Common myeloid progenitor, CD34-positive (primary cell): ENCODE measurements at regions not wholly inside any gene's neighbourhood (a gene's known extent, or its start where the extent isn't known, plus 50 kb on each side); places are given as distances from the start of the nearest gene placed in this dataset.

Experiments used
- CTCF ChIA-PET: fragments of 350-600 bp; sonication (Branson Sonifier 250); formaldehyde crosslinking; loops from one replicate; lab custom pipeline; 2021; ENCODE audit warnings: antibody characterized with exemption; lab: Charles Lee
- POLR2A ChIA-PET: fragments of 350-600 bp; sonication (Branson Sonifier 250); formaldehyde crosslinking; loops from one replicate; lab custom pipeline; 2021; ENCODE audit warnings: antibody characterized with exemption; lab: Charles Lee
- DNase-seq, 3 donors: peaks; one replicate each; pipeline versions ENCODE4 v3.0.0 to v3.0.0-alpha.2; 2013
- H3K27ac ChIP-seq, 2 experiments: 1 replicate in 1 of 2; 2 replicates in 1 of 2; pipeline ENCODE4 v1.7.0; 2013; ENCODE audit warnings: inconsistent platforms in 2 of 2, low read length in 2 of 2, mild to moderate bottlenecking in 2 of 2, low read depth in 1 of 2, moderate library complexity in 1 of 2; ENCODE audit not compliant: severe bottlenecking in 2 of 2, insufficient read depth in 1 of 2, poor library complexity in 1 of 2
- H3K27me3 ChIP-seq, 5 experiments: replicated peaks in 2 of 5; 1 replicate in 3 of 5; 2 replicates in 2 of 5; pipeline versions ENCODE4 v1.6.1 to v1.7.0; 2013; ENCODE audit warnings: low read length in 4 of 5, mild to moderate bottlenecking in 2 of 5, moderate library complexity in 2 of 5, inconsistent platforms in 1 of 5; ENCODE audit not compliant: insufficient read depth in 5 of 5, control insufficient read depth in 4 of 5
- H3K36me3 ChIP-seq, 4 experiments: 1 replicate in 2 of 4; 2 replicates in 2 of 4; pipeline versions ENCODE4 v1.6.1 to v1.7.0; 2013; ENCODE audit warnings: low read length in 3 of 4, control low read depth in 1 of 4, mild to moderate bottlenecking in 1 of 4; ENCODE audit not compliant: control insufficient read depth in 4 of 4, insufficient read depth in 4 of 4
- H3K4me1 ChIP-seq, 4 experiments: 1 replicate in 3 of 4; 2 replicates in 1 of 4; pipeline versions ENCODE4 v1.6.1 to v1.7.1; 2013; ENCODE audit warnings: low read length in 3 of 4, mild to moderate bottlenecking in 3 of 4, control low read depth in 1 of 4, inconsistent platforms in 1 of 4, moderate library complexity in 1 of 4; ENCODE audit not compliant: control insufficient read depth in 4 of 4, insufficient read depth in 4 of 4; ENCODE audit errors: control extremely low read depth in 1 of 4
- H3K4me3 ChIP-seq, 7 experiments: 1 replicate in 4 of 7; 2 replicates in 3 of 7; pipeline versions ENCODE4 v1.5.1 to v1.7.0; 2013; ENCODE audit warnings: mild to moderate bottlenecking in 7 of 7, low read length in 6 of 7, moderate library complexity in 6 of 7, inconsistent platforms in 2 of 7, low read depth in 2 of 7, control low read depth in 1 of 7; ENCODE audit not compliant: insufficient read depth in 4 of 7, control insufficient read depth in 1 of 7; ENCODE audit errors: extremely low read depth in 1 of 7
- H3K9me3 ChIP-seq, 5 experiments: 1 replicate in 4 of 5; 2 replicates in 1 of 5; pipeline versions ENCODE4 v1.6.1 to v1.7.1; 2013; ENCODE audit warnings: low read length in 4 of 5, mild to moderate bottlenecking in 2 of 5, inconsistent platforms in 1 of 5, low read depth in 1 of 5, moderate library complexity in 1 of 5; ENCODE audit not compliant: control insufficient read depth in 4 of 5, insufficient read depth in 2 of 5; ENCODE audit errors: control extremely low read depth in 1 of 5
- WGBS: methylation state at CpG from one replicate; pipeline ENCODE4 v1.1.5; 2013; ENCODE audit not compliant: insufficient coverage; 5-methylcytosine and 5-hydroxymethylcytosine counted together

DNA sequence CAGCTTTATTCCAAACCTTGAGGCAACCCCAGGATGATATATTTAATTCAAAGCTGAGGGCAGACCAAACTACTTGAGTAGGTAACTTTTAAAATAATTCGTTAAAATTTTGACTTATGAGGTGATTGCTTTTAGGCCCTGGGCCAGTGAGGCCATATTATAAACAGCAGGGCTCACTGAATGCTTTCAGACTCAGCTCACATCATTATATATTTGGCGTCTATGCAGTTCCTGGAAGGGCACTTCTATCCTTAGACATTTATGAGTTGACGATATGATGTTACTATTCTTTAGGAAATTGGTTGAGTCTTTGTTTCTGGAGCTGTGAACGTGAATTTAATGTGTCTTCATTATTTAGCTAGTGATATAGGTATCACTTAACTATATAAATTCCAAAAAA lies 400.1 kb downstream of the PDHA2 start:
- H3K36me3 ChIP-seq = no peaks in the 10 kb centered on the region
- no peaks in the 10 kb centered on the region for H3K27me3 ChIP-seq
- no peak overlapping the region for H3K27ac ChIP-seq
- no peak overlapping the region for H3K4me3 ChIP-seq
- DNase-seq = no peak
- ChIA-PET POLR2A (no interaction called here), CTCF (no interaction called here)
- H3K4me1 ChIP-seq = no peaks in the 10 kb centered on the region
- H3K9me3 ChIP-seq = peaks cover 0 to 2% (median 0%) of the 10 kb centered on the region in 5 experiments
- WGBS = no CpG with 5 or more reads among the region's 4 CpGs

DNA sequence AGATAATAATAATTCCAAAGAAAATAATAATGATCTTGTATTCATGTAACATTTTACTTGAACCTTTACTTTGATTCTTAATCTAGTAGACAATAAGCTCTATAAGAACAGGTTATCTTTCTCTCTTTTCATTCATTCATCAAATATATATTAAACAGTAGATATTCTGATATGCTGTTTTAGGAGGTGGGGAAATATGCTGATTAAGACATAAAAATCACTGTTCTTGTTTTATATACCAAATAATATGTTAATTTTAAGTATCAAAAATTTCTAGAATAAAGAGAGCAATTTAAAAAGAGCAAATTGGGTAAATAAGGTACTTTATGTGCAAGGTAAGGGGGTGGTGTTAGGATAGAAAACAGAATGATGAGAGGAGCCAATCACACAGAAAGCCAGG lies 401.9 kb downstream of the PDHA2 start:
- no peak overlapping the region for H3K4me3 ChIP-seq
- no peak overlapping the region for H3K27ac ChIP-seq
- no peaks in the 10 kb centered on the region for H3K4me1 ChIP-seq
- H3K9me3 ChIP-seq = peaks cover 0 to 2% (median 0%) of the 10 kb centered on the region in 5 experiments
- POLR2A ChIA-PET = no interaction called here
- CTCF ChIA-PET = interaction anchor here (1.3 kb wide), 1 partner anchor 57 kb away, joined by 3 read pairs; no protein-coding TSS in a partner anchor
- no peaks in the 10 kb centered on the region for H3K27me3 ChIP-seq
- H3K36me3 ChIP-seq = no peaks in the 10 kb centered on the region
- no peak for DNase-seq

DNA sequence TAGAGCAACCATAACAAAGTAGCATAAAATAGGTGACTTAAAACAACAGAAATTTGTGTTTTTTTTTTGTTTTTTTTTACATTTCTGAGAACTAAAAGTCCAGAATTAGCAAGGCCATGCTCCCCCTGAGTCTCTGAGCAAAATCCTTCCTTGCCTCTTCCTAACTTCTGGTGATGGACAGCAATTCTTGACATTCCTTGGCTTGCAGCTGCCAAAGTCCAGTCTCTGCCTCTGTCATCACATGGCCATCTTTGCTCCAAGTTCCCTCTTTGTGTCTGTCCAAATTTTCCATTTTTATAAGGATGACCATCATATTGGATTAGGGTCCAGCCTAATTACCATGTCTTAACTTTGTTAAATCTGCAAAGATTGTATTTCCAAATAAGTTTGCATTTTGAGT lies 407.2 kb downstream of the PDHA2 start:
- CTCF ChIA-PET = no interaction called here
- Histone ChIP-seq H3K27ac (no peak overlapping the region), H3K4me1 (no peaks in the 10 kb centered on the region), H3K27me3 (no peaks in the 10 kb centered on the region), H3K36me3 (no peaks in the 10 kb centered on the region), H3K4me3 (no peak overlapping the region), H3K9me3 (peaks cover 0 to 1% (median 0%) of the 10 kb centered on the region in 5 experiments)
- POLR2A ChIA-PET = no interaction called here
- no peak for DNase-seq

DNA sequence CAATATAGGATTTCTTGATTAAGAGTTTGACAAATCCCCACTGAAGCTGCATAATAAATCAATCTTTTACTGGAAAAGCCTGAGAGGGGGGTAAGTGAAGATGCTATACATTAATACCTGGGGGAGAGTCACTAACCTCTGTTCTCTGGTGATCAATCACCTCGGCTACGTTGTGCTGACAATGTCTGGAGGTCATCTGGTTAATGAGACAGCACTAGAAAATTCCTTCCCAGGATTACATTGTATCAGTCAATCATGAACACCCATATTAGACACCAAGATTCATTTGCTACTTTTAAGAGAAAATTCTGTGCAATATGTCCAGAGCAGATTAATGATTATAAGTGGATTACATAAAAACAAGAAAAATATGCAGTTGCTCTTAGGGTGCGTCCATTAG lies 408.3 kb downstream of the PDHA2 start:
- WGBS = 89% methylated on average over 1 of the region's 3 CpGs

DNA sequence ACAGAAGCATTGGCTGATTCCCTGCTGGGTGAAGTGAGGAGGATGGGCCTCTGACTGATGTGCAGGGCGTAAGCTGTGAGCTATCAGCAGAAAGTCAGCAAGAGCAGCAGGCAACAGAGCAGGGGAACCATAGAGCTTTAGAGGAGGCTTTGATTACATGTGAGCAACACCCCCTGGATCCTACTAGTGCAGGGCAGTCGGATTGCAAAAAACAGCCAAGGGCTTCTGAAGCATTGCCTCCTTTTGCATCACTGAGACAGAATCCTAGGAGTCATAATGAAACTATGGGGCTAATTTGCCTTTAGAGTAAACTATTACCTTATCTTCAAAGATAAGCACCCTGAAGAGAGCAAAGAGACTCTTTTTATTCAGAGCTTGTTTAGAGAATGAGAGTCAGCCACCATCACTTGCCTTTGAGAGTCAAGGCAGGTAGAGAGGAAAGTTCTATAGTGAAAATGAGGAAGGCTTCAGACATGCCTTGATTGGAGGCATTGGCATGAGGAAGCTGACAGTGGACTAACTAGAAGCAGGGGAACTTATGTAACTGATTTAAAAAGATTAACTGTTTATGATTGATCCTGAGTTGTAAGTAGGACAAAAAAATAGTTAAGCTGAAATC lies 420.3 kb downstream of the PDHA2 start:
- no peaks in the 10 kb centered on the region for H3K36me3 ChIP-seq
- 100% methylated on average over 2 of the region's 2 CpGs for WGBS
- H3K4me1 ChIP-seq = no peaks in the 10 kb centered on the region
- no peak overlapping the region for H3K27ac ChIP-seq
- ChIA-PET CTCF (no interaction called here), POLR2A (no interaction called here)
- no peak for DNase-seq
- no peak overlapping the region for H3K4me3 ChIP-seq
- peaks cover 0 to 4% (median 0%) of the 10 kb centered on the region in 5 experiments for H3K9me3 ChIP-seq
- H3K27me3 ChIP-seq = no peaks in the 10 kb centered on the region

More for the DNA sequence above, 408.3 kb downstream of the PDHA2 start:
- Histone ChIP-seq H3K27me3 (no peaks in the 10 kb centered on the region), H3K27ac (no peak overlapping the region), H3K4me3 (no peak overlapping the region), H3K36me3 (no peaks in the 10 kb centered on the region), H3K9me3 (peaks cover 0 to 2% (median 0%) of the 10 kb centered on the region in 5 experiments), H3K4me1 (no peaks in the 10 kb centered on the region)
- ChIA-PET CTCF (no interaction called here), POLR2A (no interaction called here)
- no peak for DNase-seq

DNA sequence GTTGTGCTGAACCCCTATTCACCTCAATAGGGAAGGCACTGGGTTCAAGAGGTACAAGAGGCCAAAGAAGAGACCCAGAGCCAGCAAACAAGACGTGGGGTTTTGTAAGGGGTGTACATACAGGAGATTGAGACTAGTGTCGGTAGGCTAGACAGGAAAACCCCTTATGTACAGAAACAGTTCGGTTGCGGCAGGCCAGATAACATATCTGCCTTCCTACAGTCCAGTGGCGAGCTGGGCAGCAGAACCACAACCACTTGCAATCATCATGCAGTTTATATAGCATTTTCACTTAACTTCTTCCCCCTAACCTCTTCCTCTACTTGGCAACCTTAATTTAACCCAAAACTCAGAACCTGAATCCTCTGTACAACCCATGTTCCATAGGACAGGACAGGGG lies 422.2 kb downstream of the PDHA2 start:
- Histone ChIP-seq H3K36me3 (no peaks in the 10 kb centered on the region), H3K4me3 (no peak overlapping the region), H3K27ac (no peak overlapping the region), H3K4me1 (no peaks in the 10 kb centered on the region), H3K9me3 (peaks cover 0 to 2% (median 0%) of the 10 kb centered on the region in 5 experiments), H3K27me3 (no peaks in the 10 kb centered on the region)
- WGBS = 96% methylated on average over 5 of the region's 5 CpGs
- POLR2A ChIA-PET = no interaction called here
- CTCF ChIA-PET = no interaction called here
- DNase-seq = peak; percentile 0 to 52 (median 21)

DNA sequence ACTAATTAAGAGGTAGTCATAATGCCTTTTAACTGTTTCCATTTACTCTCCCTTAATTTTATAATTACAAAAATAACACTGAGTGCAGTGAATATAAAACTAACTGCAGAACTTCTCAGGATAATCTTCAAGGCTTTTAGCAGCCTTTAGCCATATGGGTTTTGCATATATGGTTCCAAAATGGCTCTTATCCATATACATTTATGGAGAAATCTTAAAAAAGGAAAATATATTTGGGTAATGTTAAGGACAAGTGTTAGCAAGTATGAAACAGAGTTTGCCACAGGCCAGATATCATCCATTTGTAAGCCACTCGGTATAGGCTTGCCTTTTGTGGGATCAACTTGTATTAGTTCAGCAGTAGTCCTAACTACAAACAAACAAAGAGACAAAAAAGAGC lies 423.4 kb downstream of the PDHA2 start:
- Histone ChIP-seq H3K4me1 (no peaks in the 10 kb centered on the region), H3K36me3 (no peaks in the 10 kb centered on the region), H3K4me3 (no peak overlapping the region), H3K27ac (no peak overlapping the region), H3K27me3 (no peaks in the 10 kb centered on the region), H3K9me3 (peaks cover 0 to 5% (median 0%) of the 10 kb centered on the region in 5 experiments)
- ChIA-PET CTCF (no interaction called here), POLR2A (no interaction called here)
- WGBS = no CpG with 5 or more reads among the region's 1 CpG
- DNase-seq = no peak
